HCT116 (cell line): ENCODE measurements at regions not wholly inside any gene's neighbourhood (a gene's known extent, or its start where the extent isn't known, plus 50 kb on each side); places are given as distances from the start of the nearest gene placed in this dataset.

Source experiments
- ATAC-seq: fragments of 200-7000 bp; cut with Tn5 transposase; 2 replicates; pipeline ENCODE4 v1.9.1; 2020; ENCODE audit warnings: mild to moderate bottlenecking, moderate library complexity
- BruUV-seq: library from RNA; stranded (reverse); fragments of 400-500 nt; replicated peaks from 2 replicates; lab custom pipeline; 2021; lab: Mats Ljungman, UMichigan
- CTCF ChIA-PET: fragments of 300-600 bp; sonication (Branson Sonifier 250); formaldehyde crosslinking; loops from one replicate; lab custom pipeline; 2021; ENCODE audit warnings: antibody characterized with exemption; lab: Charles Lee
- POLR2A ChIA-PET: fragments of 300-600, 350-600 bp; sonication (Branson Sonifier 250); formaldehyde crosslinking; loops from one replicate; lab custom pipeline; 2021; ENCODE audit warnings: antibody characterized with exemption; lab: Charles Lee
- RAD21 ChIA-PET, 2 experiments: fragments of 300-600 bp; sonication (Branson Sonifier 250); formaldehyde crosslinking; loops; one replicate each; lab custom pipeline; 2023; ENCODE audit warnings: low total read pairs in 2 of 2; ENCODE audit not compliant: uncharacterized antibody in 2 of 2, unreplicated experiment in 2 of 2, low non-redundant PET in 1 of 2; lab: Charles Lee
- DNase-seq: peaks from one replicate; pipeline ENCODE4 v3.0.0-alpha.2; 2010; ENCODE audit warnings: low read depth, low spot score
- H2AFZ ChIP-seq: fragments of 200-600 bp; shearing (Covaris generic), sonication (generic); 2 replicates; pipeline ENCODE4 v1.6.1; 2017; ENCODE audit warnings: low read depth, mixed run types, mixed read lengths, antibody characterized with exemption, low read length; ENCODE audit not compliant: poor library complexity, severe bottlenecking
- H3K27ac ChIP-seq: 2 replicates; pipeline ENCODE4 v1.5.1; 2012; ENCODE audit warnings: low read depth, low read length
- H3K27me3 ChIP-seq: fragments of 200-600 bp; sonication (generic); 2 replicates; pipeline ENCODE4 v1.6.1; 2016; ENCODE audit warnings: mixed run types, low read length, mixed read lengths; ENCODE audit not compliant: insufficient read depth
- H3K36me3 ChIP-seq, 2 experiments: fragments of 200-500 bp in 1 of 2; fragments of 200-600 bp in 1 of 2; sonication (Bioruptor generic) in 1 of 2; sonication (generic) in 1 of 2; 2 replicates each; pipeline versions ENCODE4 v1.5.1 to v1.6.1; 2014 to 2016; ENCODE audit warnings: low read length in 2 of 2, inconsistent platforms in 1 of 2, mixed read lengths in 1 of 2, mixed run types in 1 of 2; ENCODE audit not compliant: insufficient read depth in 2 of 2, control insufficient read depth in 1 of 2
- H3K4me1 ChIP-seq, 2 experiments: fragments of 200-600 bp in 1 of 2; sonication (generic) in 1 of 2; 2 replicates each; pipeline versions ENCODE4 v1.5.1 to v1.6.1; 2012 to 2017; ENCODE audit warnings: low read length in 2 of 2, inconsistent platforms in 1 of 2, mild to moderate bottlenecking in 1 of 2, mixed read lengths in 1 of 2, mixed run types in 1 of 2, moderate library complexity in 1 of 2; ENCODE audit not compliant: insufficient read depth in 2 of 2, control insufficient read depth in 1 of 2
- H3K4me2 ChIP-seq: fragments of 200-600 bp; sonication (generic); 2 replicates; pipeline ENCODE4 v1.6.1; 2017; ENCODE audit warnings: mixed run types, low read length, mixed read lengths
- H3K4me3 ChIP-seq, 2 experiments: fragments of 200-600 bp in 1 of 2; sonication (generic) in 1 of 2; replicated peaks in 1 of 2; 2 replicates each; pipeline ENCODE4 v1.5.1; 2011 to 2016; ENCODE audit warnings: low read length in 2 of 2, control low read depth in 1 of 2, low read depth in 1 of 2, mild to moderate bottlenecking in 1 of 2, mixed read lengths in 1 of 2, mixed run types in 1 of 2
- H3K79me2 ChIP-seq: fragments of 200-600 bp; sonication (generic); 2 replicates; pipeline ENCODE4 v1.6.1; 2017; ENCODE audit warnings: mild to moderate bottlenecking, mixed run types, low read length, moderate library complexity, mixed read lengths; ENCODE audit not compliant: insufficient read depth
- H3K9ac ChIP-seq: fragments of 200-600 bp; sonication (generic); 2 replicates; pipeline ENCODE4 v1.6.1; 2016; ENCODE audit warnings: low read length, mixed read lengths
- H3K9me2 ChIP-seq: fragments of 200-600 bp; sonication (generic), shearing (Covaris generic); 2 replicates; pipeline ENCODE4 v1.6.1; 2017; ENCODE audit warnings: mixed run types, mild to moderate bottlenecking, moderate library complexity; ENCODE audit not compliant: insufficient read depth
- H3K9me3 ChIP-seq, 2 experiments: fragments of 200-500 bp in 1 of 2; fragments of 200-600 bp in 1 of 2; sonication (Bioruptor generic) in 1 of 2; sonication (generic) in 1 of 2; 2 replicates each; pipeline ENCODE4 v1.6.1; 2014 to 2017; ENCODE audit warnings: low read length in 2 of 2, mixed read lengths in 2 of 2, inconsistent platforms in 1 of 2, low read depth in 1 of 2, mild to moderate bottlenecking in 1 of 2, mixed run types in 1 of 2, moderate library complexity in 1 of 2; ENCODE audit not compliant: control insufficient read depth in 1 of 2, insufficient read depth in 1 of 2
- H4K20me1 ChIP-seq: fragments of 200-600 bp; sonication (generic), shearing (Covaris generic); 2 replicates; pipeline ENCODE4 v1.6.1; 2017; ENCODE audit warnings: mixed run types, mild to moderate bottlenecking, moderate library complexity; ENCODE audit not compliant: insufficient read depth
- CBX3 ChIP-seq: IDR thresholded peaks from 2 replicates; pipeline ENCODE4 v1.6.1; 2012; ENCODE audit warnings: low read depth
- CEBPB ChIP-seq: IDR thresholded peaks from 2 replicates; pipeline ENCODE4 v1.6.1; 2012; ENCODE audit warnings: low read depth
- CTCF ChIP-seq, 3 experiments: fragments of 200-600 bp in 1 of 3; sonication (generic) in 1 of 3; IDR thresholded peaks in 2 of 3; conservative IDR thresholded peaks in 1 of 3; 2 replicates each; pipeline ENCODE4 v1.5.1; 2012 to 2017; ENCODE audit warnings: low read depth in 2 of 3, low read length in 2 of 3, antibody characterized with exemption in 1 of 3, borderline replicate concordance in 1 of 3, control low read depth in 1 of 3, mild to moderate bottlenecking in 1 of 3, mixed read lengths in 1 of 3, mixed run types in 1 of 3, moderate library complexity in 1 of 3; ENCODE audit not compliant: insufficient read depth in 1 of 3
- EGR1 ChIP-seq: IDR thresholded peaks from 2 replicates; pipeline ENCODE4 v1.6.1; 2012; ENCODE audit warnings: low read depth
- MAX ChIP-seq: IDR thresholded peaks from 2 replicates; pipeline ENCODE4 v1.6.1; 2012
- POLR2AphosphoS5 ChIP-seq: IDR thresholded peaks from 2 replicates; pipeline ENCODE4 v1.6.1; 2011; ENCODE audit warnings: mild to moderate bottlenecking, low read depth, low read length, moderate library complexity
- TCF7L2 ChIP-seq: IDR thresholded peaks from 2 replicates; pipeline ENCODE4 v1.7.0; 2011; ENCODE audit warnings: borderline replicate concordance, inconsistent platforms; ENCODE audit not compliant: insufficient read depth, insufficient read length; ENCODE audit errors: extremely low read depth
- ZNF274 ChIP-seq: fragments of 200-500 bp; sonication (Bioruptor generic); IDR thresholded peaks from 2 replicates; pipeline ENCODE4 v1.6.1; 2014; ENCODE audit warnings: mild to moderate bottlenecking, low read depth, low read length, inconsistent platforms
- intact Hi-C: fragments of 100-400 bp; cut with micrococcal nuclease; formaldehyde crosslinking; loops from 2 replicates; pipeline ENCODE4 v1.10.0; 2022

GRCh38 chr2:74052732-74053710 is 68.3 kb downstream of the TET3 start:
- no peak overlapping the region for H3K4me3 ChIP-seq
- no peak for DNase-seq
- no peak for ATAC-seq
- H3K9me2 ChIP-seq, result no peaks in the 10 kb centered on the region
- no TSS peak for BruUV-seq
- H3K79me2 ChIP-seq, result peaks cover 52% of the 10 kb centered on the region; the same call in 1 of the 2 replicates
- no peaks in the 10 kb centered on the region for H3K27me3 ChIP-seq
- no peak overlapping the region for H3K9ac ChIP-seq
- no peak overlapping the region for H2AFZ ChIP-seq
- ChIA-PET RAD21 (no interaction called here), CTCF (no interaction called here)
- H3K4me2 ChIP-seq, result no peak overlapping the region
- H3K36me3 ChIP-seq, result peaks cover 0 to 6% of the 10 kb centered on the region in 2 experiments; a peak in 1 of 4 replicates
- no peaks in the 10 kb centered on the region for H4K20me1 ChIP-seq
- no peak overlapping the region for H3K27ac ChIP-seq
- H3K4me1 ChIP-seq, result no peaks in the 10 kb centered on the region
- intact Hi-C loops, result no loop called here
- TF ChIP-seq CEBPB (no peak), POLR2AphosphoS5 (no peak), ZNF274 (no peak), CTCF (IDR thresholded peaks at IDR 0.05 in 2 of 3, conservative IDR thresholded peaks at IDR 0.05 in 1 of 3; ENCODE audit: borderline replicate concordance in 1 of 3, insufficient read depth in 1 of 3, low read depth in 2 of 3, low read length in 2 of 3) (no peak), MAX (no peak), CBX3 (no peak), EGR1 (no peak), TCF7L2 (no peak)
- TF ChIP-seq, all 23 proteins: peak for 0
- POLR2A ChIA-PET, result no interaction called here
- H3K9me3 ChIP-seq, result no peaks in the 10 kb centered on the region
